ENCODE measurements at regions not wholly inside any gene's neighbourhood (a gene's known extent, or its start where the extent isn't known, plus 50 kb on each side); places are given as distances from the start of the nearest gene placed in this dataset.
"Not testable (repeated sequence)": the region's sequence is repeated elsewhere in the genome, so short reads cannot be mapped to it uniquely, and the experiment has no call there.

GRCh38 chr1:91605566-91605965 lies 104.9 kb downstream of the CDC7 start:
- no peak for DNase-seq (ENCODE audit: low spot score)

GRCh38 chr1:91606546-91607078 lies 106.0 kb downstream of the CDC7 start:
- DNase-seq (ENCODE audit: low spot score), result no peak

- not testable (repeated sequence) for DNase-seq (ENCODE audit: low spot score)
Observed at GRCh38 chr1:91607686-91608085, 107.0 kb downstream of the CDC7 start.

GRCh38 chr1:91608876-91609275 lies 108.2 kb downstream of the CDC7 start:
- no peak for DNase-seq (ENCODE audit: low spot score)

DNA sequence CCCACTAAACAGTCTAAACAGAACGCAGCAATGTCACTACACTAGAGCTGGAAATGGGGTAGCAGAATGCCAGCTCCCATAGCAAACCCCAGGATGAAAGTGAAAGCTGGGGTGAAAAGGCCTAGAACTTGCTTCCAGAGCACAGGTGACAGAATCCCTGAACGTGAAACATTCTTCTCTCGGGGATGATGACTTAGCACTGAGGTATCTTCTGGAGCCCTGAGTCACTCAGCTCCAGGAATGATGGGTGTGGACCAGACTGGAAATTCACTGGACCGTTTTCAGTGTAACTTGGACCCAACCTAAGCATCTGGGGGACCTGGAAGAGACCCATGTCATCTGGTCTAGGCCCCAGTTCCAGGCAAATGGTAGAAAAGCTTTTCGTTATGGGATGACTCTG lies 108.9 kb downstream of the CDC7 start:
- no peak for DNase-seq (ENCODE audit: low spot score)

DNA sequence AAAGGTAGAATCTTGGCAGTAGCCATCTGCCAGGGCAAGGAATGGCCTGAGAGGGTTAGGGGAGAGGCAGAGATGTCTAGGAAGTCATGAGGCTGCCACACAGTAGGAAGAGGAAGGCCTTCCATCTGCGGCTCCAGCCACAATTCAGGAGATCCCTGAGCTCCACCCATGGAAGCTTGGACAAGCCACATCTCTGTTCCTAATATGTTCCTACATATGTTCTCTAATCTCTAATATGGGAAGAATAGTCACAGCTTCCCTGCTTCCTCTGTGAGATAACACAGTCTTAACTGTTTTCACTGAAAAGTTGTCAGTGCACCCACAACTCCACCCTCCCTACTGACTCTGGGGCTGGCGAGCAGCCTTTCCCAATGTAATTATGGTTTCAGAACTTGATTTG lies 109.5 kb downstream of the CDC7 start:
- DNase-seq (ENCODE audit: low spot score), result no peak

DNA sequence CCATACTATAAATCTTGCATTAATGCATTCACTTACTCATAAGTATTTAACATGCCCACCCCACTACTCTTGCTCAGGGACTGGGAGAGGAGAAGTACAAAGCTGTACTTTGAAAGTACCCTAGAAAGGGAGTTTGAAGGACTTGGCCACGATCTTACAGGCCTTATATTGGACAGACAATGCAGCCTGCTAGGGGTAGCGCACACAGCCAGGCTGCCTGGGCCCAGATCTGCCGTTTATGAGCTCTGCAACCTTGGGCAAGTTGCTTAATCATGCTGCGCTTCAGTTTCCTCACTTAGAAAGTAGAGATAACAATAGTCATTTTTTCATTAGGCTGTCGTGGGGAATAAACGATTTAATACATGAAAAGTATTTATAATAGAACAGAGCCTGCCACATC lies 110.1 kb downstream of the CDC7 start:
- DNase-seq (ENCODE audit: low spot score), result no peak

DNA sequence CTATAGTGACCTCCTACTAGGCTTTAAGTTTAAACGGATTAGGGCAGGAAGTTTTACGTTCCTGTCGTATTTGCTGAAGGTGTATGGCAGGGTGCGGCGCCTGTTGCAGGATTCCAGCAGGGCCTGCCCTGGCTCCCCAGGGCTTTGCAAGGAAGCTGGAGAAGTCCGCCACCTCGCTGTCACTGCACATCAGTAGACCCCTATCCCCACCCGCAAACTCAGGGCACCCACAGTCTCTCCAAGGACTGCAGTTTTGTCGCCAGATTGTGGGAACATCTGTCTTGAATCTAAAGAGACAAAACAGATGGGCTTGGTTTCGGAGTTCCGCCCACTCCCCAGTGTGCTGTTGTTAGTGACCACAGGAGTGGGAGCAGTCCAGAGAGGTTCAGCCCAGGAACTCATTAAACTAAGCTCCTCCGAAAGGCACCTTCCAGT lies 110.8 kb downstream of the CDC7 start:
- no peak for DNase-seq (ENCODE audit: low spot score)

GRCh38 chr1:91613595-91613994 lies 112.9 kb downstream of the CDC7 start:
- no peak for DNase-seq (ENCODE audit: low spot score)

DNA sequence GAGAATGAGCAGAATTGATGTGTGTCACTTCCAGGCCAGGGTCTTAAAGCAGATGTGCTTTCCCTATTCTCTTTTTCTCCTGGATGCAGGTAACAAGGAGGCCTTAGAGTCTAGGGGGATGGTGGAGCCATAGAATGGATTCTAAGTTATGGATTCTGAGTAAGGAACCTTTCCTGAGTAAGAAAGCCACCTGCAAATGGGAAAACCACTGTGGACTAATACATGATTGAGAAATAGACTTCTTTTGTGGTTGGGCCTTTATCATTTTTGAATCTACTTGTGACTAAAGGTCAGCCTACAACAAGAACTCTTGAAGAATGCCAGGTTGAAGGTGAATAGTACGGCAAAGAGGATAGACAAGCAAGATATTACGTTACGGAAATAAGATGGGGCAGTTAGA lies 116.1 kb downstream of the CDC7 start:
- no peak for DNase-seq (ENCODE audit: low spot score)

- DNase-seq (ENCODE audit: low spot score), result no peak
Observed at GRCh38 chr1:91617285-91617765, 116.7 kb downstream of the CDC7 start.

DNA sequence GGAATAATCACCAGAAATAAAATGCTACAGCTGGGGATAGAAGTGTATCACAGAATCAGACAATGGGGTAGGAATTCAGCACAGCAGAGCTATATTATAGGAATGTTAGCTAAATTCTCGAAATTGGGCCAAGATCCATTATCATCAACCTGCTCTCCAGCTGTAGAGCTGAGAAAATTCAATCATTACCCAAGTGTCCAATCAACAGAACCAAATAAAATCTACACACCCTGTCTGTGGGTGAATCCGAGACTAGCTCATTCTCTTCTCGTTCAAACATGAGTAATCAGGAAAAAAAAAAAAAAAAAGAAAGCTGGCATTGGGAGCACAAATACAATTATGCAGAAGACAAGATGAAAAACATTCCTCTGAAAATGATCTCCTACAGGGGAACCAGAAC lies 119.2 kb downstream of the CDC7 start:
- no peak for DNase-seq (ENCODE audit: low spot score)

DNA sequence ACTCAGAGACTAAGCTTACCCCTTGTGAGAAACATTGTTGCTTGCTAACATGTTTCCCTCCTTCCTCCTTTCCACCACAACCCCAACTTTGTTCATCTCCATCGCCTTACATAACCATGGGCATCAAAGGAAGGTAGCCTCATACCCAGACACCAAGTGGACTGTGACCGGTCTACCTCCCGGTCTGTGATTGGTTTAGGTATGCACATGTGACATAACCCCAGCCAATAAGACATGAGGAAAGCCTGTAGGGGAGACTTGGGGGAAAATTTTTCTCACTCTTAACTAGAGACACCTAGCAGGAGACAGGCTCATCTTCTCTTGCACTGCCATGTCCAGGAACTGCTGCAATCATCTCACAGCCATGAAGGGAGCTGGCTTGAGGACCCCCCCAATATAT lies 120.7 kb downstream of the CDC7 start:
- no peak for DNase-seq (ENCODE audit: low spot score)

DNA sequence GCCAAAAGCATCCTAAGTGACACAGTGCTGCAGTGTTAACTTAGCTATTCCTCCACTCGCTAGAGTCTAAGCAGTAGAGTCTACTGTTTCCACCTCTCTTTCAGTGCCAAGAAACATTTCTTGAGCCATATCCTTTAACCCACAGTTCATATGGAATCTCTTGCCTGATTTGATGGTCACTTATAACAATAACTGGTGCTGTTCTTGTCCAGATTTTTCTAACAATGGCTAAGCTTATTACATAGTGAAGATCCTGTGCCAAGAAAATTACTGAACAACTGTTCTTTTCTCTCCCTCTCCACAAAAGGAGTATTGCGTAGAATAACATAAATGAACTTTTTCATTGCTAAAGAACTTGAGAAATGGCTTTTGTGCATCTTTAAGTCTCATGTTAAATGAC lies 121.3 kb downstream of the CDC7 start:
- no peak for DNase-seq (ENCODE audit: low spot score)

GRCh38 chr1:91622616-91623015 lies 122.0 kb downstream of the CDC7 start:
- DNase-seq (ENCODE audit: low spot score), result peak; percentile 35

DNA sequence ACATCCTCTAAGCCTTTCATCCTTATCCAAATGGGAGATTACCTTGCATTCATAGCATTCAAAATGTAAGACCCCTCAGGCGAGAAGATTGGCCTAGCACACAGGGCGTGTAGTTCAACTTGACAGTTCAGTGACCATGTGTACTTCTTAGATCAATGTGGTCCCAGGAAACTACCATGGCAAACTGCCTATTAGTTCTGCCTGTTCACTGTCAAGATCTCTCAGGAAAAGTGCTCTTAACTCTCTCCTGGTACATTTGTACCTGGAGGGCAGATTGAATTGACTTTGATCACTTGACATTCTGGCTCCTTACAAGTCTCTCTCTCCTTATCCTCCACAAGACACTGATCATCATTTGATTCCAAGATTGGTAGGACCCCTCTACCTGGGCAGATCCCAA lies 122.4 kb downstream of the CDC7 start:
- no peak for DNase-seq (ENCODE audit: low spot score)

DNA sequence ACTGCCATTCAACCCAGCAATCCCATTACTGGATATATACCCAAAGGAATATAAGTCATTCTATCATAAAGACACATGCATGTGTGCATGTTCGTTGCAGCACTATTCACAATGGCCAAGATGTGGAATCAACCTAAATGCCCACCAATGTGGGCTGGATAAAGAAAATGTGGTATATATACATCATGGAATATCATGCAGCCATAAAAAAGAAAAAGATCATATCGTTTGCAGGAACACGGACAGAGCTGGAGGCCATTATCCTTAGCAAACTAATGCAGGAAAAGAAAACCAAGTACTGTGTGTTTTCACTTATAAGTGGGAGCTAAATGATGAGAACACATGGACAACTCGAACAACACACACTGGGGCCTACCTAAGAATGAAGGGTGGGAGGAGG lies 123.7 kb downstream of the CDC7 start:
- no peak for DNase-seq (ENCODE audit: low spot score)

Data from mucosa of gallbladder (tissue), 1 donor.